ENCODE measurements at regions not wholly inside any gene's neighbourhood (a gene's known extent, or its start where the extent isn't known, plus 50 kb on each side); places are given as distances from the start of the nearest gene placed in this dataset.

GRCh38 chr2:11065833-11066485, 89.3 kb upstream of the SLC66A3 start:
- POLR2A ChIA-PET = no interaction called here
- DNase-seq (ENCODE audit: extremely low spot score) = no peak
- CTCF ChIA-PET = no interaction called here
- no peak for TF ChIP-seq L3MBTL2 (conservative IDR thresholded peaks at IDR 0.05)
- TF ChIP-seq HDGF (IDR thresholded peaks at IDR 0.05; ENCODE audit: borderline replicate concordance) = no peak
- TF ChIP-seq BHLHE40 (IDR thresholded peaks at IDR 0.05; ENCODE audit: borderline replicate concordance) = no peak
- TF ChIP-seq SUZ12 (IDR thresholded peaks at IDR 0.05) = no peak
- no peak for TF ChIP-seq FOXM1 (IDR thresholded peaks at IDR 0.05; ENCODE audit: borderline replicate concordance)
- no peak for TF ChIP-seq ZNF384 (IDR thresholded peaks at IDR 0.05)
- TF ChIP-seq ELF4 (IDR thresholded peaks at IDR 0.05) = no peak
- TF ChIP-seq SP1 (IDR thresholded peaks at IDR 0.05) = no peak
- TF ChIP-seq TARDBP (IDR thresholded peaks at IDR 0.05) = no peak
- no peak for TF ChIP-seq LEF1 (IDR thresholded peaks at IDR 0.05; ENCODE audit: borderline replicate concordance)

- TF ChIP-seq LEF1 (IDR thresholded peaks at IDR 0.05; ENCODE audit: borderline replicate concordance) (no peak), BHLHE40 (IDR thresholded peaks at IDR 0.05; ENCODE audit: borderline replicate concordance) (no peak), ARNT (IDR thresholded peaks at IDR 0.05) (no peak), FOXM1 (IDR thresholded peaks at IDR 0.05; ENCODE audit: borderline replicate concordance) (no peak), ZNF384 (IDR thresholded peaks at IDR 0.05) (no peak), NFRKB (IDR thresholded peaks at IDR 0.05) (no peak), FOXA1 (IDR thresholded peaks at IDR 0.05) (no peak), SP1 (IDR thresholded peaks at IDR 0.05) (no peak), FOXK2 (IDR thresholded peaks at IDR 0.05) (no peak), PKNOX1 (IDR thresholded peaks at IDR 0.05) (no peak), SUZ12 (IDR thresholded peaks at IDR 0.05) (no peak), CTBP1 (IDR thresholded peaks at IDR 0.05; ENCODE audit: borderline replicate concordance) (no peak), L3MBTL2 (conservative IDR thresholded peaks at IDR 0.05) (no peak), HDGF (IDR thresholded peaks at IDR 0.05; ENCODE audit: borderline replicate concordance) (no peak), ELF4 (IDR thresholded peaks at IDR 0.05) (no peak), TARDBP (IDR thresholded peaks at IDR 0.05) (no peak)
- ChIA-PET POLR2A (no interaction called here), CTCF (no interaction called here)
- no peak for DNase-seq (ENCODE audit: extremely low spot score)
These were observed 87.8 kb upstream of the SLC66A3 start for GRCh38 chr2:11067221-11068078.

- TF ChIP-seq HDGF (IDR thresholded peaks at IDR 0.05; ENCODE audit: borderline replicate concordance) = no peak
- no peak for TF ChIP-seq SUZ12 (IDR thresholded peaks at IDR 0.05)
- TF ChIP-seq NFRKB (IDR thresholded peaks at IDR 0.05) = no peak
- no peak for TF ChIP-seq PKNOX1 (IDR thresholded peaks at IDR 0.05)
- no peak for TF ChIP-seq FOXM1 (IDR thresholded peaks at IDR 0.05; ENCODE audit: borderline replicate concordance)
- no peak for TF ChIP-seq CTBP1 (IDR thresholded peaks at IDR 0.05; ENCODE audit: borderline replicate concordance)
- TF ChIP-seq ARNT (IDR thresholded peaks at IDR 0.05) = no peak
- no peak for TF ChIP-seq BHLHE40 (IDR thresholded peaks at IDR 0.05; ENCODE audit: borderline replicate concordance)
- no peak for TF ChIP-seq TARDBP (IDR thresholded peaks at IDR 0.05)
- POLR2A ChIA-PET = no interaction called here
- no peak for DNase-seq (ENCODE audit: extremely low spot score)
- CTCF ChIA-PET = no interaction called here
These were observed 87.1 kb upstream of the SLC66A3 start for GRCh38 chr2:11068079-11068741.

GRCh38 chr2:11068856-11069526, 86.3 kb upstream of the SLC66A3 start:
- POLR2A ChIA-PET = no interaction called here
- DNase-seq (ENCODE audit: extremely low spot score) = no peak
- CTCF ChIA-PET = no interaction called here
- TF ChIP-seq LEF1 (IDR thresholded peaks at IDR 0.05; ENCODE audit: borderline replicate concordance) = no peak
- TF ChIP-seq PKNOX1 (IDR thresholded peaks at IDR 0.05) = no peak
- TF ChIP-seq L3MBTL2 (conservative IDR thresholded peaks at IDR 0.05) = no peak
- no peak for TF ChIP-seq ZNF384 (IDR thresholded peaks at IDR 0.05)
- no peak for TF ChIP-seq FOXK2 (IDR thresholded peaks at IDR 0.05)
- TF ChIP-seq NFRKB (IDR thresholded peaks at IDR 0.05) = no peak
- no peak for TF ChIP-seq FOXA1 (IDR thresholded peaks at IDR 0.05)
- TF ChIP-seq ARNT (IDR thresholded peaks at IDR 0.05) = no peak
- no peak for TF ChIP-seq CTBP1 (IDR thresholded peaks at IDR 0.05; ENCODE audit: borderline replicate concordance)
- TF ChIP-seq HDGF (IDR thresholded peaks at IDR 0.05; ENCODE audit: borderline replicate concordance) = no peak
- no peak for TF ChIP-seq FOXM1 (IDR thresholded peaks at IDR 0.05; ENCODE audit: borderline replicate concordance)
- no peak for TF ChIP-seq ELF4 (IDR thresholded peaks at IDR 0.05)
- TF ChIP-seq TARDBP (IDR thresholded peaks at IDR 0.05) = no peak
- no peak for TF ChIP-seq SP1 (IDR thresholded peaks at IDR 0.05)
- no peak for TF ChIP-seq SUZ12 (IDR thresholded peaks at IDR 0.05)
- no peak for TF ChIP-seq BHLHE40 (IDR thresholded peaks at IDR 0.05; ENCODE audit: borderline replicate concordance)

GRCh38 chr2:11069566-11070185, 85.6 kb upstream of the SLC66A3 start:
- POLR2A ChIA-PET = no interaction called here
- TF ChIP-seq SP1 (IDR thresholded peaks at IDR 0.05) (no peak), HDGF (IDR thresholded peaks at IDR 0.05; ENCODE audit: borderline replicate concordance) (no peak), ZNF384 (IDR thresholded peaks at IDR 0.05) (no peak), NFRKB (IDR thresholded peaks at IDR 0.05) (no peak), LEF1 (IDR thresholded peaks at IDR 0.05; ENCODE audit: borderline replicate concordance) (no peak), CTBP1 (IDR thresholded peaks at IDR 0.05; ENCODE audit: borderline replicate concordance) (no peak), L3MBTL2 (conservative IDR thresholded peaks at IDR 0.05) (no peak), BHLHE40 (IDR thresholded peaks at IDR 0.05; ENCODE audit: borderline replicate concordance) (no peak), FOXA1 (IDR thresholded peaks at IDR 0.05) (no peak), TARDBP (IDR thresholded peaks at IDR 0.05) (no peak), ARNT (IDR thresholded peaks at IDR 0.05) (no peak), FOXK2 (IDR thresholded peaks at IDR 0.05) (no peak)
- no peak for DNase-seq (ENCODE audit: extremely low spot score)
- CTCF ChIA-PET = no interaction called here

Measured in HEK293T (cell line).